NCI-H524 (cell line): ENCODE measurements at regions not wholly inside any gene's neighbourhood (a gene's known extent, or its start where the extent isn't known, plus 50 kb on each side); places are given as distances from the start of the nearest gene placed in this dataset.
"Not testable (repeated sequence)": the region's sequence is repeated elsewhere in the genome, so short reads cannot be mapped to it uniquely, and the experiment has no call there.

Source experiments
- DNase-seq, 2 experiments: peaks; one replicate each; lab custom pipeline; 2025; lab: John Stamatoyannopoulos, UW

DNA sequence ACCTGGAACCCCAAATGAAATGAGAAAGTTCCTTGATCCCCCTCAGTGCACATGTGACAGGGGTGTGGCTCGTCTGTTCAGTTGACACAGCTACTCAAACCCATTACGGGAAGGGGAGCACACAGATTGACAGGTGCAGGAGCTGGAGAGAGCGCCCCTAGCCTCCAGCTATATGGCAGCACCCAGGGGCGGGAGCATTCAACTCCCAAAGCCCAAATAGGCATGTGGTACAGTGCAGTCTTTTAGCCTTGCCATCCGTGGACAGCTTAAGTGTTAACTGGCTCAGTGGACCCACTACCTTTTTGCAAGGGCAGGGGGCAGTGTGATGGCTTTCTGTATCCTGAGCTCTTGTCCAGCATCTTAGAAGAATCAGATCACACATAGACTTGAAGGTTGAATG lies 1374.2 kb upstream of the ALCAM start:
- DNase-seq: no peak

DNA sequence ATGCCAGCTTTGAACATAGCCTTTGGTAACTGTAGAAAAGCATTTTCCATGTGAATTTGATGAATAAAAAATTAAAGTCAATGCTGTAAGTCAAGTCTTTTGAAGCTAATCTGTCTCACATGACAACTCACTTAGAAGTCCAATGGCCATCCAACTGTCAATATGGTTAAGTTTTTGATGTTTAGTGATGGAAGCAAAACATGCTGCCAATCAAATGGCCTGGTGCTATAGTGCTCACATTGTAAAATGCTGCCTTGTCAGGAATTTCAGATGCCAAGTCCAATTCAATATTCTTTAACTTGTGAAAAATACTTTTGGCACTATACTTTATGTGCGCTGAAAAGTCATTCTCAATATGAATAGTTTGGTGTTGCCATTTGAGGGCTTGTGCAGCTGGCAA lies 1361.8 kb upstream of the ALCAM start:
- DNase-seq: no peak

- no peak for DNase-seq
Measured at GRCh38 chr3:104005815-104006214, 1360.9 kb upstream of the ALCAM start.

DNA sequence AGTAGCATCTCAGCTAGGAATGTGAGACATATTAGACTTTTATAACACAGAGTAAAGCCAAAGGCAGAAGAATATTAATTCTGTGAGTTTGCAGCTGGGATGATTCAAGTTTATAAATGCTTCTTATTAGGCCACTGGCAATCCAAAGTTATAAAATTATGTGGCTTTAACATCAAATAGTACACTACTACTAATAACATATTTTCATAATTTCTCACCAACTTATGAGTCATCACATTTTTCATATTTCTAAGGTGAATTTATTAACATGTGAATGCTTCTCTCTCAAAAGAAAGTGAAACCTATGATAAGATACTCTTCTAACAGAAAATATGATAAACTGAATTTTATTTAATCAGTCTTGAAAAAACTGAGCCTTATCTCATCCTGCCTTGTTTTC lies 1348.2 kb upstream of the ALCAM start:
- DNase-seq: no peak

GRCh38 chr3:104031598-104031997 lies 1335.1 kb upstream of the ALCAM start:
- no peak for DNase-seq

GRCh38 chr3:104032283-104032682 lies 1334.4 kb upstream of the ALCAM start:
- DNase-seq: no peak

DNA sequence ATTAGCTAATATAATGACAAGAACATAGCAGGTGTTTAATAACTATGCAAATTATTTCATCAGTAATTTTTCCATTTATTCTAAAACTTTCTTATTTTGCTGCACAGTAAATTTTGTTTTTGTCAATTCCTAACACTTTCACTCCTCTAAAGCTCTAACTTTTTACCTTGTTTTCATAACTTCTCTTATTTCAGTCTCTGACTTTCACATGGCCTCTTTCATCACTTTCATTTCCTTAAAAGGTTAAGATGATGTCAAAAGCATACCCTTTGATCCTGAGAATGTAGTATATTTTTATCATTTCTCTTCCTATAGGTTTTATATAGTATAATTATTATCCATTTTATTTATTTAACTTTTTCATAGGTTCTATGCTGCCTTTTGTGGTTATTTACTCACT lies 1325.8 kb upstream of the ALCAM start:
- no peak for DNase-seq

DNA sequence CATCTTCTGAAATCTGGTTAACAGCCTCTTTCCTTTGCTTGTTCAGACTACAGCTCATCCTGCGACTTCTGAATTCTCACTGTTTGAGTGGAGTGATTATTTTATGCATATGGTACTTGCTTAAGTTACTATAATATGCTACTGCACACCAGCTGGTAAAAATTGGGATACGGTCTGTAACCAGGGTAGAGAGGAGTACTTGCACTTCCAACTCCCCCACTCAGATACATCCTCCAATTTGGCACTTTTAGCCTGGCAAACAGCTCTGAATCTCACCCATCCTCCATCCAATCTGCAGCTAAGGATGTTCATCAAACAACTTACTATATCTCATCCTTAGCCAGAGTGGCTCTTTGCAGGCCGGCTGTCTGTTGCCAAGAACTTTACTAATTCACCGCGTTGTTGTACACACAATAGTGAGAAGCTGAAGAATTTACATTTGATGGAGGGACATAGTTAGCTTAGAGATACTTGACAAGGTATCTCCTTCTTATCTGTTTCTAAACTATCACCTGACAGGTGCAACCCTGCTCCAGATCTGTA lies 1323.6 kb upstream of the ALCAM start:
- not testable (repeated sequence) for DNase-seq

DNA sequence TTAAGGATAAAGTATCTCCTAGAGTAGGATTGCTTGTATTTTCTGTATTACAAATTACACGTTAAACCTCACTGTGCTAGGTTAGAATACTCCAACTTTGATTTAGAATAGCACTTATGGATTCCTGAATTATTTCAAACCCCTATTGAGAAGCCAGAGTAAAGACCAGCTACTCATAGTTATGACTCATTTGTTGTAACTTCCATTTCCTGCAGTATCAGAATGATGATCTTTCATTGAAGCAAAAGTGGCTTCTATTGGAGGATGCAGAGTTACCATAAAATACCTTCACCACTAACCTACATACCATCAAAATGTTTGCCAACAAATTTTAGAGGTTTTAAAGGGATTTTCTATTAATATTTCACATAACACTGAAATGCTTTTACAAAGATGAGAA lies 1322.7 kb upstream of the ALCAM start:
- no peak for DNase-seq

GRCh38 chr3:104066658-104067057 lies 1300.1 kb upstream of the ALCAM start:
- no peak for DNase-seq

GRCh38 chr3:104069114-104069513 lies 1297.6 kb upstream of the ALCAM start:
- no peak for DNase-seq

GRCh38 chr3:104070906-104071305 lies 1295.8 kb upstream of the ALCAM start:
- DNase-seq: no peak

GRCh38 chr3:104080088-104080626 lies 1286.6 kb upstream of the ALCAM start:
- peak; percentile 86 to 98 for DNase-seq

- peak in 1 of 2 experiments; percentile 23 for DNase-seq
Measured at GRCh38 chr3:104088738-104089137, 1278.0 kb upstream of the ALCAM start.

DNA sequence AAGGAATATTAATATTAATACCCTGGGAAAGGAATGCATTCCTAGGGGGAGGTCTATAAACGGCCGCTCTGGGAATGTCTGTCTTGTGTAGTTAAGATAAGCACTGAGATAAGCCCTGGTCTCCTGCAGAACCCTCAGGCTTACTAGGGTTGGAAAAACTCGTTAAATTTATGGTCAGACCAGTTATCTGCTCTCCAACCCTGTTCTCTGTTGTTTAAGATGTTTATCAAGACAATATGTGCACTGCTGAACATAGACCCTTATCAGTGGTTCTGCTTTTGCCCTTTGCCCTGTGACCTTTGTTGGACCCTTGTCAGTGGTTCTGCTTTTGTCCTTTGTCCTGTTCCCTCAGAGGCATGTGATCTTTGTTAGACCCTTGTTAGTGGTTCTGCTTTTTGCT lies 1276.7 kb upstream of the ALCAM start:
- DNase-seq: not testable (repeated sequence)

DNA sequence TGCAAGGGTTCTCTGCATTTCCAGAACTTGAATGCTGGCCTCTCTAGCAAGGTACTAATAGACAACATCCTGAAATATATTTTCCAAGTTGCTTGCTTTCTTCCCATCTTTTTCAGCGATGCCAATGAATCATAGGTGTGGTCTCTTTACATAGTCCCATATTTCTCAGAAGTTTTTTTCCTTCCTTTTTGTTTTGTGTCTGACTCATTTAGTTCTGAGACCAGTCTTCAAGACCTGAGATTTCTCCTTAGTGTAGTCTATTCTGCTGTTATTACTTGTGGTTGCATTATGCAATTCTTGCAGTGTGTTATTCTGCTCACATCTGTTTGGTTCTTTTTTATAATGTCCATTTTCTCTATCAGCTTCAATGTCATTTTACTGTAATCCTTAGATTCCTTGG lies 1265.0 kb upstream of the ALCAM start:
- no peak for DNase-seq

DNA sequence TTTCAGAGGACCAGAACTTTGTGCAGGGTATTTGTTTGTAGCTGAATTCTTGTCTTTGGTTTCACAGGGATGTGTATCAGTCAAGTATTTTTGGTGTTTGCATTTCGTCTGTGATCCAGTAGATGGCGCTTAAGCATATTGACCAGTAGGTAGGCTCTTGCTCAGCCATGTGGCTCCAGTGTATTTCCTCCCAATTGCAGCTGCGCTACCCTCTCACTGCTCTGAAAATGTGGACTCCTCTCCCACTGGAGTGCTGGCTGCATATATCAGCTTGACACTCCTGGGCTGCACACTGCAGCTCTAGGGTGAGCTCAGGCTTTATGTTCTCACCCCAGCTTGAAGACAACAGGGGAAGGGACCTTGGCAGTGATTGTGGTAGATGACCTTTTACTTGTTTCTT lies 1264.3 kb upstream of the ALCAM start:
- DNase-seq: peak; percentile 45 to 83

GRCh38 chr3:104106276-104106675 lies 1260.4 kb upstream of the ALCAM start:
- no peak for DNase-seq

DNA sequence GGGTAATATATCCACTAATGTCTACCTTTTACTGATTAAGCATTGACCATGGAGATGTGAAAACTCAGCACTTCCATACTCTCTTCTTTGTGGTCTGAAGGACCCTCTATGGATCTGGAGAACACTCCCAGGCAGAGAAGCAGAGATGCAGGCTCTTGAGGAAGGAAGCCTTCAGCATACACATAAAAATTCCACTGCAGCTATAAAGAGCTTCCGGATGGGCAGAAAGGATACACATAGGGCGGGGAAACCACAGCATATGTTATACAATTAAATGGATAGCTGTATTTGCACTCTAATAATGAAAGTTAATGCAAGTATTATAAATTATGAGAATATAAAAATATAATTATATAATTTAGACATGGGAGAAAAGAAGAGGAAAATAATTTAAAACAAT lies 1258.2 kb upstream of the ALCAM start:
- no peak for DNase-seq

GRCh38 chr3:104126463-104126862 lies 1240.2 kb upstream of the ALCAM start:
- no peak for DNase-seq

- peak in 1 of 2 experiments; percentile 31 for DNase-seq
Measured at GRCh38 chr3:104126864-104127553, 1239.7 kb upstream of the ALCAM start.

DNA sequence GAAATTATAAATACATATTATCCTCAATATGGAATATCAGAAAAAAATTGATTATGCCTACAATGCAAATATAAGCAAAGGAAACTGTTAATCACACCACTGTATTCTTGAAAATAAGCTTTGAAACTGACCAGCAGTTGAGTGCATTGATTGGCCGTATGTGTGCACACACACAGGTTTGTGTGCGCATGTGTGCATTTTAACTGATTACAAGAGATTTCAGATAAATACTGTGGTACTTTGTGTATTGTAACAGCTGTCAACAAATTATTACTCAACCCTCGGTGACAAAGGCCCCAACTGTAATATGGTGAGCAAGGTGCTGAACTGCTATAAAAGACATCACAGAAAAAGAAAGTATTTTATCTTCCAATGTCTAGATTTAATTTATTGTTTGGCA lies 1238.9 kb upstream of the ALCAM start:
- DNase-seq: no peak

DNA sequence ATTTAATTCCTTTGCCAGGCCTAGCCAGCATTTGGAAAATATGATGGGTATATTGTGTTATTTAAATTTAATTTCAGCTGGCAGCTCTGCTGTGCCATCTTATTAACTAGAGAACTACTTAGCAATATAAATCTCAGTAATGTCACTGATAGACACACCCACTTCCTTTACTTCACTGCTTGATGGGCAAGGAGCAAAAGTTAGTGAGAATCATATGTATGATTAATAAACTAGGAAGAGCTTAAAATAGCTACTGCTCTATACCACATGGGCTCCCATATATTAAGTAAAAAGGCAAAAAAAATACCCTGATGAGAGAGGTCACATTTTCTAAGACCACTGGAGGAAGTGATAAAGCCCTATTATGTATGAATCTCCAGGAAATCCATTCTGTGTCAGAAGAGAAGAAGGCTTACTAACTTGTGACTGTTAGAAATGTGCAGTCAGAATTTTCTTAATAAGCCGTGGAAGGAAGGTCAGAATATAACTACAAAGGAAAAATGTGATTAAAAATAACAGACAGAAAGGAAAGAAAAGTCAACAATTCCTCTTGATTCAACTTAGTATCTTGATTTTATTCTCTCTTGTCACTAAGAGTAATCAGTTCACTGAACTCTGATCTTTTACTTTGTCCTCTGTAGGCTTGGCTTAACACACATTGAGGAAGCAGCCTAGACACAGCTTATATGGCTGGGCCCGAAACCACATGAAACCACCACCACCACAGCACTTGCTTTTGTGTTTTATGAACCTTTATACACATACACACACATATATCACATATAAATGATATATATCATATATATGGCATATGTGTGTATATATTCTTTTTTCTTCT lies 1233.9 kb upstream of the ALCAM start:
- no peak for DNase-seq
